HCT116 (cell line): ENCODE measurements at regions not wholly inside any gene's neighbourhood (a gene's known extent, or its start where the extent isn't known, plus 50 kb on each side); places are given as distances from the start of the nearest gene placed in this dataset.
A peak's percentile ranks its signal among the peaks of the same experiment; 100 is the strongest.

Experiments used
- ATAC-seq: fragments of 200-7000 bp; cut with Tn5 transposase; 2 replicates; pipeline ENCODE4 v1.9.1; 2020; ENCODE audit warnings: mild to moderate bottlenecking, moderate library complexity
- BruUV-seq: library from RNA; stranded (reverse); fragments of 400-500 nt; replicated peaks from 2 replicates; lab custom pipeline; 2021; lab: Mats Ljungman, UMichigan
- CTCF ChIA-PET: fragments of 300-600 bp; sonication (Branson Sonifier 250); formaldehyde crosslinking; loops from one replicate; lab custom pipeline; 2021; ENCODE audit warnings: antibody characterized with exemption; lab: Charles Lee
- POLR2A ChIA-PET: fragments of 300-600, 350-600 bp; sonication (Branson Sonifier 250); formaldehyde crosslinking; loops from one replicate; lab custom pipeline; 2021; ENCODE audit warnings: antibody characterized with exemption; lab: Charles Lee
- RAD21 ChIA-PET, 2 experiments: fragments of 300-600 bp; sonication (Branson Sonifier 250); formaldehyde crosslinking; loops; one replicate each; lab custom pipeline; 2023; ENCODE audit warnings: low total read pairs in 2 of 2; ENCODE audit not compliant: uncharacterized antibody in 2 of 2, unreplicated experiment in 2 of 2, low non-redundant PET in 1 of 2; lab: Charles Lee
- DNase-seq: peaks from one replicate; pipeline ENCODE4 v3.0.0-alpha.2; 2010; ENCODE audit warnings: low read depth, low spot score
- H2AFZ ChIP-seq: fragments of 200-600 bp; shearing (Covaris generic), sonication (generic); 2 replicates; pipeline ENCODE4 v1.6.1; 2017; ENCODE audit warnings: low read depth, mixed run types, mixed read lengths, antibody characterized with exemption, low read length; ENCODE audit not compliant: poor library complexity, severe bottlenecking
- H3K27ac ChIP-seq: 2 replicates; pipeline ENCODE4 v1.5.1; 2012; ENCODE audit warnings: low read depth, low read length
- H3K27me3 ChIP-seq: fragments of 200-600 bp; sonication (generic); 2 replicates; pipeline ENCODE4 v1.6.1; 2016; ENCODE audit warnings: mixed run types, low read length, mixed read lengths; ENCODE audit not compliant: insufficient read depth
- H3K36me3 ChIP-seq, 2 experiments: fragments of 200-500 bp in 1 of 2; fragments of 200-600 bp in 1 of 2; sonication (Bioruptor generic) in 1 of 2; sonication (generic) in 1 of 2; 2 replicates each; pipeline versions ENCODE4 v1.5.1 to v1.6.1; 2014 to 2016; ENCODE audit warnings: low read length in 2 of 2, inconsistent platforms in 1 of 2, mixed read lengths in 1 of 2, mixed run types in 1 of 2; ENCODE audit not compliant: insufficient read depth in 2 of 2, control insufficient read depth in 1 of 2
- H3K4me1 ChIP-seq, 2 experiments: fragments of 200-600 bp in 1 of 2; sonication (generic) in 1 of 2; 2 replicates each; pipeline versions ENCODE4 v1.5.1 to v1.6.1; 2012 to 2017; ENCODE audit warnings: low read length in 2 of 2, inconsistent platforms in 1 of 2, mild to moderate bottlenecking in 1 of 2, mixed read lengths in 1 of 2, mixed run types in 1 of 2, moderate library complexity in 1 of 2; ENCODE audit not compliant: insufficient read depth in 2 of 2, control insufficient read depth in 1 of 2
- H3K4me2 ChIP-seq: fragments of 200-600 bp; sonication (generic); 2 replicates; pipeline ENCODE4 v1.6.1; 2017; ENCODE audit warnings: mixed run types, low read length, mixed read lengths
- H3K4me3 ChIP-seq, 2 experiments: fragments of 200-600 bp in 1 of 2; sonication (generic) in 1 of 2; replicated peaks in 1 of 2; 2 replicates each; pipeline ENCODE4 v1.5.1; 2011 to 2016; ENCODE audit warnings: low read length in 2 of 2, control low read depth in 1 of 2, low read depth in 1 of 2, mild to moderate bottlenecking in 1 of 2, mixed read lengths in 1 of 2, mixed run types in 1 of 2
- H3K79me2 ChIP-seq: fragments of 200-600 bp; sonication (generic); 2 replicates; pipeline ENCODE4 v1.6.1; 2017; ENCODE audit warnings: mild to moderate bottlenecking, mixed run types, low read length, moderate library complexity, mixed read lengths; ENCODE audit not compliant: insufficient read depth
- H3K9ac ChIP-seq: fragments of 200-600 bp; sonication (generic); 2 replicates; pipeline ENCODE4 v1.6.1; 2016; ENCODE audit warnings: low read length, mixed read lengths
- H3K9me2 ChIP-seq: fragments of 200-600 bp; sonication (generic), shearing (Covaris generic); 2 replicates; pipeline ENCODE4 v1.6.1; 2017; ENCODE audit warnings: mixed run types, mild to moderate bottlenecking, moderate library complexity; ENCODE audit not compliant: insufficient read depth
- H3K9me3 ChIP-seq, 2 experiments: fragments of 200-500 bp in 1 of 2; fragments of 200-600 bp in 1 of 2; sonication (Bioruptor generic) in 1 of 2; sonication (generic) in 1 of 2; 2 replicates each; pipeline ENCODE4 v1.6.1; 2014 to 2017; ENCODE audit warnings: low read length in 2 of 2, mixed read lengths in 2 of 2, inconsistent platforms in 1 of 2, low read depth in 1 of 2, mild to moderate bottlenecking in 1 of 2, mixed run types in 1 of 2, moderate library complexity in 1 of 2; ENCODE audit not compliant: control insufficient read depth in 1 of 2, insufficient read depth in 1 of 2
- H4K20me1 ChIP-seq: fragments of 200-600 bp; sonication (generic), shearing (Covaris generic); 2 replicates; pipeline ENCODE4 v1.6.1; 2017; ENCODE audit warnings: mixed run types, mild to moderate bottlenecking, moderate library complexity; ENCODE audit not compliant: insufficient read depth
- ATF3 ChIP-seq: IDR thresholded peaks from 2 replicates; pipeline ENCODE4 v1.6.1; 2012
- CBX3 ChIP-seq: IDR thresholded peaks from 2 replicates; pipeline ENCODE4 v1.6.1; 2012; ENCODE audit warnings: low read depth
- CEBPB ChIP-seq: IDR thresholded peaks from 2 replicates; pipeline ENCODE4 v1.6.1; 2012; ENCODE audit warnings: low read depth
- CTCF ChIP-seq, 3 experiments: fragments of 200-600 bp in 1 of 3; sonication (generic) in 1 of 3; IDR thresholded peaks in 2 of 3; conservative IDR thresholded peaks in 1 of 3; 2 replicates each; pipeline ENCODE4 v1.5.1; 2012 to 2017; ENCODE audit warnings: low read depth in 2 of 3, low read length in 2 of 3, antibody characterized with exemption in 1 of 3, borderline replicate concordance in 1 of 3, control low read depth in 1 of 3, mild to moderate bottlenecking in 1 of 3, mixed read lengths in 1 of 3, mixed run types in 1 of 3, moderate library complexity in 1 of 3; ENCODE audit not compliant: insufficient read depth in 1 of 3
- EGR1 ChIP-seq: IDR thresholded peaks from 2 replicates; pipeline ENCODE4 v1.6.1; 2012; ENCODE audit warnings: low read depth
- ELF1 ChIP-seq: IDR thresholded peaks from 2 replicates; pipeline ENCODE4 v1.6.1; 2012; ENCODE audit warnings: low read depth, borderline replicate concordance
- EZH2 ChIP-seq: fragments of 200-600 bp; sonication (generic); IDR thresholded peaks from 2 replicates; pipeline ENCODE4 v1.6.1; 2017; ENCODE audit warnings: antibody characterized with exemption, mixed run types
- EZH2phosphoT487 ChIP-seq: fragments of 200-600 bp; IDR thresholded peaks from 2 replicates; pipeline ENCODE4 v1.6.1; 2018; ENCODE audit warnings: antibody characterized with exemption, borderline replicate concordance
- FOSL1 ChIP-seq: IDR thresholded peaks from 2 replicates; pipeline ENCODE4 v1.6.1; 2012; ENCODE audit warnings: low read depth
- JUND ChIP-seq: IDR thresholded peaks from 2 replicates; pipeline ENCODE4 v1.6.1; 2012
- POLR2A ChIP-seq: IDR thresholded peaks from 2 replicates; pipeline ENCODE4 v1.7.0; 2011; ENCODE audit warnings: borderline replicate concordance; ENCODE audit not compliant: insufficient read depth, insufficient read length; ENCODE audit errors: extremely low read depth
- POLR2AphosphoS5 ChIP-seq: IDR thresholded peaks from 2 replicates; pipeline ENCODE4 v1.6.1; 2011; ENCODE audit warnings: mild to moderate bottlenecking, low read depth, low read length, moderate library complexity
- RAD21 ChIP-seq: IDR thresholded peaks from 2 replicates; pipeline ENCODE4 v1.6.1; 2012; ENCODE audit warnings: low read depth, mild to moderate bottlenecking
- SRF ChIP-seq: IDR thresholded peaks from 2 replicates; pipeline ENCODE4 v1.6.1; 2012; ENCODE audit warnings: low read depth
- TCF7L2 ChIP-seq: IDR thresholded peaks from 2 replicates; pipeline ENCODE4 v1.7.0; 2011; ENCODE audit warnings: borderline replicate concordance, inconsistent platforms; ENCODE audit not compliant: insufficient read depth, insufficient read length; ENCODE audit errors: extremely low read depth
- ZFX ChIP-seq: fragments of 450-650 bp; IDR thresholded peaks from 2 replicates; pipeline ENCODE4 v1.6.1; 2017
- ZNF274 ChIP-seq: fragments of 200-500 bp; sonication (Bioruptor generic); IDR thresholded peaks from 2 replicates; pipeline ENCODE4 v1.6.1; 2014; ENCODE audit warnings: mild to moderate bottlenecking, low read depth, low read length, inconsistent platforms
- intact Hi-C: fragments of 100-400 bp; cut with micrococcal nuclease; formaldehyde crosslinking; loops from 2 replicates; pipeline ENCODE4 v1.10.0; 2022

- ATAC-seq (no peak), DNase-seq (no peak)
- Histone ChIP-seq H3K79me2 (no peaks in the 10 kb centered on the region), H3K9me2 (no peaks in the 10 kb centered on the region), H3K9ac (no peak overlapping the region), H3K36me3 (no peaks in the 10 kb centered on the region), H3K27me3 (peaks cover 12% of the 10 kb centered on the region; the same call in 1 of the 2 replicates), H2AFZ (no peak overlapping the region), H3K4me3 (no peak overlapping the region), H4K20me1 (no peaks in the 10 kb centered on the region), H3K4me1 (no peaks in the 10 kb centered on the region), H3K4me2 (no peak overlapping the region), H3K27ac (no peak overlapping the region), H3K9me3 (no peaks in the 10 kb centered on the region)
- TF ChIP-seq FOSL1 (no peak), EGR1 (no peak), RAD21 (no peak), ATF3 (no peak), CBX3 (no peak), ZNF274 (no peak), TCF7L2 (no peak), POLR2A (no peak), SRF (no peak), CEBPB (no peak)
- ChIA-PET CTCF (no interaction called here), RAD21 (no interaction called here), POLR2A (no interaction called here)
- no TSS peak for BruUV-seq
- intact Hi-C loops = no loop called here
Observed at GRCh38 chr2:94758546-94758945, 112.7 kb upstream of the TEKT4 start.

GRCh38 chr2:94759211-94759610, 112.0 kb upstream of the TEKT4 start:
- POLR2A ChIA-PET = no interaction called here
- no peaks in the 10 kb centered on the region for H3K4me1 ChIP-seq
- no peaks in the 10 kb centered on the region for H3K9me2 ChIP-seq
- intact Hi-C loops = no loop called here
- CTCF ChIA-PET = no interaction called here
- no peaks in the 10 kb centered on the region for H3K36me3 ChIP-seq
- H3K4me3 ChIP-seq = no peak overlapping the region
- RAD21 ChIA-PET = no interaction called here
- no peaks in the 10 kb centered on the region for H3K79me2 ChIP-seq
- no peak overlapping the region for H3K9ac ChIP-seq
- DNase-seq (peak; percentile 23), ATAC-seq (peak; percentile 73)
- H2AFZ ChIP-seq = no peak overlapping the region
- no peak overlapping the region for H3K4me2 ChIP-seq
- no peaks in the 10 kb centered on the region for H3K9me3 ChIP-seq
- BruUV-seq = no TSS peak
- H3K27me3 ChIP-seq = peaks cover 8% of the 10 kb centered on the region; the same call in 1 of the 2 replicates
- H3K27ac ChIP-seq = no peak overlapping the region
- H4K20me1 ChIP-seq = no peaks in the 10 kb centered on the region
- TF ChIP-seq EZH2phosphoT487 (no peak), ATF3 (no peak), TCF7L2 (peak; percentile 86), POLR2AphosphoS5 (no peak), ELF1 (no peak), CTCF (IDR thresholded peaks at IDR 0.05 in 2 of 3, conservative IDR thresholded peaks at IDR 0.05 in 1 of 3; ENCODE audit: borderline replicate concordance in 1 of 3, insufficient read depth in 1 of 3, low read depth in 2 of 3, low read length in 2 of 3) (peak in 2 of 3 experiments; percentile 8 to 17; a peak in 2 of 6 replicates), EGR1 (no peak), ZNF274 (no peak), JUND (no peak), EZH2 (no peak), ZFX (no peak)
